IMR-90 (cell line): ENCODE measurements at regions not wholly inside any gene's neighbourhood (a gene's known extent, or its start where the extent isn't known, plus 50 kb on each side); places are given as distances from the start of the nearest gene placed in this dataset.

Experiments used
- BHLHE40 ChIP-seq: fragments of 150-350 bp; IDR thresholded peaks from 2 replicates; pipeline ENCODE4 v1.6.1; 2016; ENCODE audit warnings: mild to moderate bottlenecking, low read depth, low read length
- CTCF ChIP-seq: conservative IDR thresholded peaks from 2 replicates; pipeline ENCODE4 v1.5.1; 2012; ENCODE audit warnings: mild to moderate bottlenecking, low read depth, low read length, improper control_type of control experiment
- ELK1 ChIP-seq: fragments of 150-350 bp; IDR thresholded peaks from 2 replicates; pipeline ENCODE4 v1.6.1; 2016; ENCODE audit warnings: low read depth, mild to moderate bottlenecking, low read length, moderate library complexity, borderline replicate concordance
- MAZ ChIP-seq: IDR thresholded peaks from 2 replicates; pipeline ENCODE4 v1.6.1; 2012; ENCODE audit warnings: low read depth, mild to moderate bottlenecking, low read length, improper control_type of control experiment, moderate library complexity, borderline replicate concordance
- POLR2A ChIP-seq: IDR thresholded peaks from 2 replicates; pipeline ENCODE4 v1.6.1; 2012; ENCODE audit warnings: mild to moderate bottlenecking, low read depth, low read length
- RAD21 ChIP-seq: IDR thresholded peaks from 2 replicates; pipeline ENCODE4 v1.6.1; 2012; ENCODE audit warnings: low read length, improper control_type of control experiment
- RCOR1 ChIP-seq: IDR thresholded peaks from 2 replicates; pipeline ENCODE4 v1.6.1; 2012; ENCODE audit warnings: mild to moderate bottlenecking, low read length, improper control_type of control experiment; ENCODE audit not compliant: insufficient replicate concordance
- RFX5 ChIP-seq: IDR thresholded peaks from 2 replicates; pipeline ENCODE4 v1.8.0; 2012; ENCODE audit warnings: low read depth, mild to moderate bottlenecking, low read length, moderate library complexity
- SMC3 ChIP-seq: fragments of 150-350 bp; IDR thresholded peaks from 2 replicates; pipeline ENCODE4 v1.6.1; 2016; ENCODE audit warnings: low read depth, mild to moderate bottlenecking, antibody characterized with exemption, low read length, moderate library complexity
- USF2 ChIP-seq: fragments of 150-350 bp; IDR thresholded peaks from 2 replicates; pipeline ENCODE4 v1.6.1; 2017; ENCODE audit warnings: mild to moderate bottlenecking, antibody characterized with exemption, low read length, low read depth

GRCh38 chr6:12501990-12502389 lies 211.8 kb downstream of the EDN1 start:
- no peak for TF ChIP-seq SMC3
- no peak for TF ChIP-seq RAD21
- no peak for TF ChIP-seq POLR2A
- no peak for TF ChIP-seq CTCF
- no peak for TF ChIP-seq ELK1
- TF ChIP-seq RFX5 = no peak
- TF ChIP-seq MAZ = no peak
- no peak for TF ChIP-seq USF2
- TF ChIP-seq RCOR1 = no peak
- no peak for TF ChIP-seq BHLHE40
